ENCODE measurements at regions not wholly inside any gene's neighbourhood (a gene's known extent, or its start where the extent isn't known, plus 50 kb on each side); places are given as distances from the start of the nearest gene placed in this dataset.
"Not testable (repeated sequence)": the region's sequence is repeated elsewhere in the genome, so short reads cannot be mapped to it uniquely, and the experiment has no call there.

GRCh38 chr5:40347981-40348725 is 331.6 kb upstream of the PTGER4 start:
- no peak for DNase-seq

GRCh38 chr5:40346901-40347300 is 332.8 kb upstream of the PTGER4 start:
- no peak for DNase-seq

GRCh38 chr5:40338434-40338833 is 341.3 kb upstream of the PTGER4 start:
- DNase-seq: not testable (repeated sequence)

- no peak for DNase-seq
Observed at GRCh38 chr5:40334242-40334635, 345.5 kb upstream of the PTGER4 start.

- DNase-seq: no peak
Observed at GRCh38 chr5:40333459-40334241, 346.1 kb upstream of the PTGER4 start.

GRCh38 chr5:40332970-40333369 is 346.7 kb upstream of the PTGER4 start:
- DNase-seq: no peak

- no peak for DNase-seq
Observed at GRCh38 chr5:40331616-40332015, 348.1 kb upstream of the PTGER4 start.

GRCh38 chr5:40321514-40321913 is 358.2 kb upstream of the PTGER4 start:
- DNase-seq: no peak

GRCh38 chr5:40318395-40318794 is 361.3 kb upstream of the PTGER4 start:
- no peak for DNase-seq

- DNase-seq: no peak
Observed at GRCh38 chr5:40317023-40317422, 362.7 kb upstream of the PTGER4 start.

GRCh38 chr5:40315126-40315525 is 364.6 kb upstream of the PTGER4 start:
- DNase-seq: no peak

- DNase-seq: no peak
Observed at GRCh38 chr5:40314275-40314674, 365.4 kb upstream of the PTGER4 start.

- DNase-seq: no peak
Observed at GRCh38 chr5:40312205-40312604, 367.5 kb upstream of the PTGER4 start.

- DNase-seq: no peak
Observed at GRCh38 chr5:40309851-40310250, 369.9 kb upstream of the PTGER4 start.

- DNase-seq: no peak
Observed at GRCh38 chr5:40308867-40309266, 370.8 kb upstream of the PTGER4 start.

- DNase-seq: no peak
Observed at GRCh38 chr5:40307920-40308319, 371.8 kb upstream of the PTGER4 start.

- no peak for DNase-seq
Observed at GRCh38 chr5:40306869-40307487, 372.7 kb upstream of the PTGER4 start.

GRCh38 chr5:40292006-40292405 is 387.7 kb upstream of the PTGER4 start:
- DNase-seq: no peak

GRCh38 chr5:40291338-40291737 is 388.4 kb upstream of the PTGER4 start:
- DNase-seq: no peak

- no peak for DNase-seq
Observed at GRCh38 chr5:40288800-40289485, 390.8 kb upstream of the PTGER4 start.

GRCh38 chr5:40284863-40285262 is 394.9 kb upstream of the PTGER4 start:
- DNase-seq: no peak

GRCh38 chr5:40278881-40279280 is 400.8 kb upstream of the PTGER4 start:
- DNase-seq: no peak

Data from central memory CD4-positive, alpha-beta T cell (primary cell).